Head of caudate nucleus (tissue), 42 donors: ENCODE measurements at regions not wholly inside any gene's neighbourhood (a gene's known extent, or its start where the extent isn't known, plus 50 kb on each side); places are given as distances from the start of the nearest gene placed in this dataset.

ENCODE experiments used
- DNase-seq, 42 donors: peaks; one replicate each; pipeline versions ENCODE4 v3.0.0 to v3.0.0-alpha.2; 2020 to 2021; ENCODE audit warnings: mixed read lengths in 7 of 42
- intact Hi-C: fragments of 100-400 bp; cut with DNase I; formaldehyde crosslinking; loops from one replicate; pipeline ENCODE4 v1.15.0; 2022

DNA sequence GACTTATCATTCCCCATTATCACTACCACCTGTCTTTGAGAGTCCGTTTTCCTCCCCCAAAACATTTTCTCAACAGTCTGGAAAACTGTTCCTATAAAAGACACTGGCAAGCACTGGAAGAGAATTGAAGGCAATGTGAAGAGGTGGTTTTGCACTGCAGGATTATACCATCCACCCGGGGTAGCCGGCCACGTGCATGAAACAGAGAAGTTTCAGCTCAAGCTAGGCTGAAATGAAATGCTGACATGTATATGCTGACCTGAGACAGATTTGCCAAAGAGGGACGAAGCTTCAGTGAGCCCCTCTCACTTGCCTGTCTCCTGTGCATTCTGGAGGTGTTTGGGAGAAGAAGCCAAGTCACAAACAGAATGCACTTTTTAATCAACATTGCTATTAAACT lies 567.0 kb downstream of the EBF1 start:
- DNase-seq = no peak
- intact Hi-C loops = no loop called here

DNA sequence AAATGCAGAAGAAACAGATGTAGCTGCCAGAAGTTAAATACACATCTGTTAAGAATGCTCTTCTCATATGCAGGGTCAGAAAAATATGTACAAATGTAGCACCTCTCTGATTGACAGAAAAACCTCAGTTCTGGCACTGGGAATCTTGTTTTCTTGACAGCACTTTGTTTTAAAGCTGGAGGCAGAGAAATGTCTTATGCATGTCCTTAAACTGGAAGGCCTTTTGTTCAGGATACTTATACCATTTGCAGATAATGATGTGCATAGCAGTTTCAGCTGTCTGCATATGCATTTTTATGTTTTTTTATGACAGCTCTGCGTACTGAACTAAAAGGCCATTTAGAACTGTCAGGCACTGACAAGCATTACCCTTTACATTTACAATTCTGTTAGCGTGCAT lies 567.9 kb downstream of the EBF1 start:
- intact Hi-C loops = no loop called here
- no peak for DNase-seq

DNA sequence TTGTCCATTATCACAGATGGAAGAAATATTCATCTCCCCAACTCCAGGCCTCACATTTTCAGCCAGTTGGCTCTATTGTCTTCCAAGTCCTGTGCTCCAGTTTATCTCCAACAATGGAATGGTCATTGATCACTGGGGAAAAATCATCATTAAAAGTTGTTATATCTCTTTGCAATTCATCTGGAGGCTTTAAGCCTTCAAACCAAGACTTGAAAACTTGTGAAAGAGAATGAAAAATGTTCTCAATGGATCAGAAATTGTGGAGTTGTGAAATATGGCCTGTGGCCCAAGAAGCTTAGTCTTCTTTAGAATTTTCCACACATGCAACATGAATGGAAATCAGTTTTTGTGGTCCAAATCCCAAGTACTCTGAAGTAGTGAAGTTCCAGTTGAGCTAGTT lies 569.6 kb downstream of the EBF1 start:
- intact Hi-C loops = no loop called here
- DNase-seq = no peak

DNA sequence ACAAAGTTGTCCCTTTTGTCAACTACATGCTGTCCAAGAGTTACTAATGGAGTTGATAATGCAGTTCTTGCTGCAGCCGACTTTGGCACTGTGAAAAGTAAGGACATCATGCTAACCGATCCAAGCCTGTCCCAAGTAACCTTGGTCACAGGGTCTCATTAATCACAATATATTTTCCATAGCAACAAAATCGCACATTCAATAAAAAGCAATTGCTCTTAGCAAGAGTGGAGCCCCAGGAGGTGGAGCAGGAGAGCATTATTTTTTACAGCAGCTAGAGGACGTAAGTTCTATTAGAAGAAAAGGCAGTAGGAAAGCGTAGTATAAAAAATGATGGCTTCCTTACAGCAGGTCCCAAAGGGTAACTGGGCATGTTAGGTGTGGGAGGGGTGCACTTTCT lies 570.3 kb downstream of the EBF1 start:
- intact Hi-C loops = no loop called here
- no peak for DNase-seq

DNA sequence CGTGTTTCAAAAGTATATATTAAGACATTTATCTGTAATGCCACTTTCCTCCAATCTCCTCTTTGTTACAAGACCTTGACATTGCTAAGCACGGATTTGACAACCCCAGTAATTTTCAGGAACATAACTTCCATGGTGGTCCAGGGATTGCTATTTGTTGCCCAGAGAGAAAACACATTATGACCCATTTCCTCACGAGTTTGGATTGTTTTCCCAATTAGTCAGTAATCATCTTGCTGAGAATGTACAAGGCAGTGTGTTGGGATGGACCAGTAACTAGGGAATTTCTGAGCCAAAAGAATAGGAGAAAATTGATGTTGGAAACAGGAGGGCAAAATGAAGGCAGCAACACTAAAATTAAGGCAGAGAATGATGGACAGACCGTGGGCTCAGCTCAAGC lies 574.1 kb downstream of the EBF1 start:
- no peak for DNase-seq
- intact Hi-C loops = no loop called here

DNA sequence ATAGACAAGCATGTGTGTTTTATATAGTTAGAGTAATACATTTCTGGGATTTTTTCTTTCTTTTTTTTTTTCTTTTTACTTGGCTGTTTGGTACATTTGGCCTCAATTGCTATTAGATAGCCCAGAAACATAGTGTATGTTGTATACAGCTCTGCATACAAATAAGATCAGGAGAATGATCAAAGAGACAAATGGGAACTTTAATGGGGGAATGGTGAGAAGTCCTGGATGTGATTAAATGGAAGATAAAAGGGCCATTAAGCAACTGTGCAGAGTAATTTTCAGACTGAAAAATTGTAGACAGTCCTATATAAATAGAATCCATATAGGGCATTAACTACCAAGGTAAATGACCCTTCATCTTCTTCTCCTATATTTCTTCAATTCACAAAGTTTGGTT lies 575.6 kb downstream of the EBF1 start:
- intact Hi-C loops = no loop called here
- DNase-seq = no peak

DNA sequence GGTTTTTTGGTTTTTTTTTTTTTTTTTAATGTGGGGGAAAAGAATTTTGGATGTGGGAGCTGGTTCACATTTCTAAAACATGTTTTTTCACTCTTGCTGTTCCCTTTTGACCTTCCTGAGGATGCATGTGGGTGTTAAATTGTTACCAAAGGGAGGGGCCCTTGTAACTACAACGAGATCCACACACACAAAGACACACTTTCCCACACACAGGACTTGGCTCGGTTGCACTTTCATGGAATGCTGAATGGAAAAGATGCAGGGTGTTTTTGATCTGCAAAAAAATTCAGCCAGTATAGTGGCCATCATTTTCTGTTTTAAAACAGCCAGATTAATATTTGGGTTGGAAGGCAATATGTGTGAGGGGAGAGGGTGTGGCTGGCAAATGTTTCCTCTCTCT lies 576.9 kb downstream of the EBF1 start:
- intact Hi-C loops = no loop called here
- DNase-seq = no peak

DNA sequence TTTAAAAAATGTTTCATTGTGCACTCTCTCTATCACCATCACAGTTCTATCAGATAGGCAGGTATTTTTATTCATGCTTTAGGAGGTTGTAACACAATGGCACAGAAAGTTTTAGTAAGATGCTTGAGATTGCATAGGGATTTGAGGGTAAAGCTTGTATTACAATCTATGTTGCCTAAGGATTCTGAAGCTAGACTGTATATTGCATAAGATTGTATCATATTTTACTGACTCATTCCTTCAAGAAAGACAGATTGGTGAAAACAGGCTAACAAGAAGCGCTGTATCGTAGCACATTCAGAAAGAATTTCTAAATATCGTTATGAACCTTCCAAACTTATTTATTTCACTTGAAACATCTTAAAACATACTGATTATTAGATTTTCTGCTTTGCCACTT lies 577.7 kb downstream of the EBF1 start:
- DNase-seq = no peak
- intact Hi-C loops = no loop called here

DNA sequence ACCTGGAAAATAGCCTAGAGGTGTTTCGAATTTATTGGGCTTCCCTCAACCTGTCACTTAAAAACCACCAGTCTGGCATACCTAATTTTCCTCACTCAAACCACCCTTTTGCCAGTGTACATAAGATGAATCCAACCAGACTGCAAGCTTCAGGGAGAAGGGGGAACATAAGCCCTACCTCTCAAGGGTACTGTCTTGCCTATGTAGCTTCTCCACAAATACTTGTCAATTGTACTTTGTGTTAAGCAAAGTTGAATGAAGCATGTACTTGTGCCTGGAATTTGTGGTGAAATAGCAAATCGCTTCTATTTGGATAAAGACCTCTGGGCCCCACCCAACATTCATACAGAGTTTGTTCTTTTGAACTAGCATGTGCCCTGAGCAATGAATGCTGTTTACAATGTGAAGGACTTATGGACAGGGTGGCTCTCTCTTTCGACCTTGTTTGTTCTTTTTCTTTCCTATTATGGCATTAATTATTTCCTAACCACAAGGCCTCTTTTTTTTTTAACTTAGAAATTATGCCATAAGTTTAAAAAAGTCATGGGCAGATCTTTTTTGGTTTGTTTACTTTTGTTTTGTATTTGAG lies 580.2 kb downstream of the EBF1 start:
- intact Hi-C loops = no loop called here
- DNase-seq = no peak

DNA sequence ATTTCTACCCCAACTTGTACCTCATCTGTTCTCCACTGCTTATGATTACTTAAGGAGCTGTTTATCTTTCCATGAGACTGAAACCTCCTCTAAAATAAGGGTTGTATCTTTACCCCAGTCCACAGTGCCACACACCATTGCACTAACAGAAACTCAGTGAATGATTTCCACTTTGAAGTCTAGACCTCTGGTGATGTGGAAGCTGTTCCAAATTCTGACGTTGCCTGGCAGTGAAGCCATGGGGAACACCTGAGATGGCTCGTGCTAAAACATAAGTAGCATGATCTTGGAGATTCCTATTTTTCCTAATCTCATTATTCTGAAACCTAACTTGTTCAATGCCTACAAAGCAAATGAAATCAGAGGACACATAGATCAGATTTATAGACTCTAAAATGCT lies 583.2 kb downstream of the EBF1 start:
- intact Hi-C loops = no loop called here
- DNase-seq = no peak

DNA sequence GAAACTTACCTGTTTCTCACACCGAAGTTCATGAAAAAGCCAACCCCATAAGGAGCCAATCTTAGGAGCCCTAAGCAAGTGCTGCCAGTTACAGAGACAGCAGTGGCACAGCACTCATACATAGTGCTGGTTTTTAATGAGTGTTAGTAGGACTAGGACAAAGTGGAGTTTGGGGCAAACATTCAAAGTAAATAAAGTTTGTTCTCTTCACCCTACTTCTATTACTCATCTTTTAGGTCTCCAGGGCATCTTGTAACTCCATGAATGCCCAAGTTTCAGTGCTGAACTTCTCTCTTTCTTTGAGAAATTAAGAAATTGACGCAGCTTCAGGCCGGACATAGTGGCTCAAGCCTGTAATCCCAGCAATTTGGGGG lies 584.7 kb downstream of the EBF1 start:
- intact Hi-C loops = no loop called here
- DNase-seq = no peak

DNA sequence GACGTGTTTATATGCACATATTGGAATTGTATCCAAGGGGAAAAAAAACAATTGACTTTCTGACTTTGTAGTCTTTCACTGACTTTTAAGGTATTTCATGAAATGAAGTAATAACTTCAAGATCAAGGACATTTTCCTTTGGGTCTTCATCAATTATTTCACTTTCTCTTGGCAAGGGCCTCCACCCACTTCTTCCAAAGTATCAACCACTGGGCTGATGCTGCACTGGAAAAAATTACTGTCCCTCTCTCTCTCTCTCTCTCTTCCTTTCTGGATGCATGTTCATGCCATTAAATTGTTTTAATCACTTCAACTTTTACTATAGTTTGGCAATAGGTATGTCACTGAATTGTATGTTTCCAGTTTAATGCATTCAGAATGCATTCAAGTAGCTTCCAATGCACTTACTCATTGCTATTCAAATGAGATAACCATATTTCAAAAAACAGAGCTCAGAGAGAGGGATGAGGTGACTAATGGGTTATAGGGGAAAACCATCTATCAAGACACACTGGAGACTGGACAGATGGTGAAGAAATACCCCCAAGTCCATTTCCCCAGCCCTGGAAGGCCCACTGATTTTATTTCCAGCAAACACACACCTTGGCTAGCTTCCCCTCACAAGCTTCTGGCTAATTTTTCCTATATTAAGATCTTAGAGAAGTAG lies 585.3 kb downstream of the EBF1 start:
- DNase-seq = no peak
- intact Hi-C loops = no loop called here

DNA sequence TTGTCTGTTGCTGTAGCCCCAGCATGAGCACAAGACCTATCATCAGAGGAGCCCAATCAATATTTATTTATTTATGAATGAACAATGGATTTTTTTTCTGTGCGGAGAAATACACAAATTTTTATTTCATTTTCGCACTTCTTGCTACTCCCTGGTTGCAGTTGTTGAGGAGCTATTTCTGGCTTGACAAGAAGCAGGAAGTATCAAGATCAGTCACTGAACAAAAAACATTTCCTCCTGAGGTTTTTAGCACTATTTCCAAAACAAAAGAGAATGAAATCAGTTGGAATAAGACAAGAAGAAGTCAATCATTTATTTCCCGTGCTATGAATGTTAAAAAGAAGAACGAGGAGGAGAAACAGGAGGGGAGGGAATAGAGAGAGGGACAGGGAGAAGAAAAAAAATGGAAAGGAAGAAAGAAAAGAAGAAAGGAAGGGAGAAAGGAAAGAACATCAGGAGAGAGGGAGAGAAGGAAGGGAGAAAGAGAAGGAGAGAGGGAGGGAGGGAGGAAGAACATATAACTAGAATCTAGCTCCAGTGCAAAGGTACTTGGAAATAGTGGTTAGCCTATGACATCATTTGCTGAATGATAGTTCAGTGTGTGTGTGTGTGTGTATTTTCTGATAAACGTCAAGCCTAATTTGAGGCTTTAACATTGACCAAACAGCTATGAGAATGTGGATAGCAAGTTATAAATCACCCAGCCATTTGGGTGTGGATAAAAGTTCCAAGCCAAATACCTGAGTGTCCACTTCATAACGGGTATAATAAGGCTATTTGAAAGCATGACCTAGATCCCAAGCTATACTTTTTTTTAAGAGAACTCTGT lies 586.0 kb downstream of the EBF1 start:
- intact Hi-C loops = no loop called here
- no peak for DNase-seq

DNA sequence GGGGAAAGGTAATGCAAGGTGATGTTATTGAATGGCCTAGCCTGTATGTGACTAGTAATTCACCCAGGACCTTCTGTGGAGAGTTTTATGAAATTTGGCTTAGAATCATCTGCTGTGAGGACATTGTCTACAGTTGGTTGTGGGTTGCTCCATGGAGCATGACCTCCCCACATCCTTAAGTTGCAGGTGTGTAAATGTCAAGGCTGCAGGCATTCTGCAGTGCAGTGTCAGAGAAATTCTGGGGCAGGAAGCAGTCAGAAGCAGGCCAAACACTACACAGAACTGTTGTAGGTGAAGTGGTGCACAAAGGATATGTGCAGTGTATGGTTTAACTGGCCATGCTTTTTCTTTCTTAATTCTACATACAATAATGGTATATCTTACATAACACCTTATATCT lies 588.3 kb downstream of the EBF1 start:
- DNase-seq = no peak
- intact Hi-C loops = no loop called here

DNA sequence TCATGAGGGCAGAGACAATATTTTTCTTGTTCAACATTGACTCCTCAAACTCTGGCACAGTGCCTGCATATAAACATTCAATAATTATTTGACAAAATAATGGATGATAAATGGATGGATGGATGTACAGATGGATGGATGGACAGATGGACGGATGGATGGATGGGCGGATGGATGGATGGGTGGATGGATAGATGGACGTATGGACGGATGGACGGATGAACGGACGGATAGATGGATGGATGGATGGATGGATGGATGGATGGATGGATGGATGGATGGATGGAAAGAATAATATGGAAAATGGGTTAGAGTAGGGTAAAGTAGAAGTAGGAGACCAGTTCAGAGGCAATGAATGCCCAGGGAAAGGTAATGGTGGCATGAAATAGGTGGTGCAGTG lies 589.2 kb downstream of the EBF1 start:
- DNase-seq = no peak
- intact Hi-C loops = no loop called here

DNA sequence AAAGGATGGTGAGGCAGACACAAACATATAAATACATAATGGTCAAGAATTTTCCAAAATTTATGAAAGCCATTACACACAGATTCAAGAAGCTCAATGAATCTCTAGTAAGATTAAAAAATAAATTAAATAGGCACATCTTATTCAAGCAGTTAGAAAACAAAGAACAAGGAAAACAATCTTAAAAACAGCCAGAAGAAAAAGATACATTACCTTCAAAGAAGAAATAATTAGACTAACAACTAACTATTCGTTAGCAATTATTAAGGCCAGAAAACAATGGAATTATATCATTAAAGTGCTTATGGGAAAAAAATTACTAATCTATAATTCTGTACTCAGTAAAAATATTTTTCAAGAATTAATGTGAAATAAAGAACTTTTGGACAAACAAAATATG lies 593.1 kb downstream of the EBF1 start:
- DNase-seq = no peak
- intact Hi-C loops = no loop called here

DNA sequence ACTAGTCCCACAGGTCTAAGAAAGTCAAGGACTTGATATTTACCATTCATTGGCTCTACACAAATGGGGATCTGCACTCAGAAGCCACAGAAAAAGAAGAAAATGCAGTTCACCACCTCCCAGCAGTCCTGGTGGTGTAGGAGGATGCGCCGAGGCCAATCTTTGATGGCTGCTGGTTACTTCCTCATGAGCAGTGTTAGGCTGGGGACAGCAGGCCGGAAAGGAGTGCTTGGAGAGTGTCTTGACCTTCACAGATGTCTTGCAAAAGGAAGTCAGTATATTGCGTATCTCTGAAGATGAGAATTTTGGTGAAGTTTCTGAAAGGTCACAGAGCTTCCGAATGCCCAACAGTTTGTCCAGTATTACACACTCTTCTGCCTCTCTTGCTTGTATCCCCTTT lies 597.0 kb downstream of the EBF1 start:
- intact Hi-C loops = no loop called here
- DNase-seq = peak in 11 of 42 donors; percentile 5 to 53 (median 18)

DNA sequence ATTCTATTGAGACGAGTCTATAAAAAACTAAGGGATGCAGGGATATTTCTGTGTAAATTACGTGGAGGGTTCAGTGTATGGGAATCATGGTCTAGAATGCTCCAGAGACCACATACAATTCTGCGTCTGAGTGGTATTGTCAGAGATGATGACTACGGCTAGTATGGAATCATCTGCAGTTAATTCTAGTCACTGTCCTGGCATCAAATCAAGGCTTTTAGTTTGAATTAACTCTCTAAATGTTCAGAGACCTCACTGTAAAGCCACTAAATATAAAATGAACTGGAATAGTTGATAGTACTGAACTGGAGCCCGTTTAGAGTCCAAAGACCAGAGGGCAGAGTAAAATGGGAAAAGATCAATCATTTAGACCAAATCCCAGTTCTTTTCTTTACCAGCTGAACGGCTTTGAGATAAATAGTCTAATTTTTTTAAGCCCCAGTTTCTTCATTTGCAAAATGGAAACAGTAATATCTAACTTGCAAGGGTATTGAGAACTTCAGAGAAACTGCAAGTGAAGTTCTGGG lies 599.8 kb downstream of the EBF1 start:
- intact Hi-C loops = no loop called here
- DNase-seq = no peak

DNA sequence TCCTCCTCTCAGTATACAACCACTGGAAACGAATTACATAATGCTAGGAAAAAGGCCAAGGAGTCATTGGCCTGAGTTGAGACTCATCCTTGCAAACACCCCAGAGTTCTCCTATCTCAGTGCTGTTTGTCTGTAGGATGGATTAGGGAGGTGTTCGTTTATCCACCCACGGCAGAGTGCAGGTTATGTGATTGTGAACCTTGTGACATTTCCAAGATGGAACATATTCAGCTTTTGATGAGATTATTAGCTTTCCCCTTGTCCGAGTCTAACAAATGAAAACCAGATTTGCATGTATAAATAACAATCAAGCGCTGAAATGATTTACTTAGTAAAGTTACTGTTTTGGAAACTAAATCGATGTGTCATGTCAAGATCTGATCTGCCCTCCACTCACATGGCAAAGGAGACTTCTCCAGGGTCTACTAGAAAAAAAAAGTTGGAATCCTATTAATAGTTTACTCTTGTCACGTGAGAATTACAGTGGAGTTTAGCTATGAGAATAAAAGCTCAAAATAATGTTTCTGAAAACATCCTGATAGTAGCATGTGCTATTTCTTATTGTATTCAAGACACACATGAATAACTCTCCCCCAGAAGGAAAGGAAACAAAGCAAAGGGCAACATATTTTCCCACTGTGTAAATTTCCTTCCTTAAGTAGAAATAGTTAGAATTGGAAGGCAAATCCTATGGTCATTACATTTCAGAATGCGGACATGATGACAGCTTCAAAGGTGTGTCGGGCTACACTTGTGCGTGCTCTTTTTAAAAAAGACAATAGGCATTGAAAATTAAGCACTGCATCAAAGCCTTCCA lies 600.4 kb downstream of the EBF1 start:
- DNase-seq = no peak
- intact Hi-C loops = no loop called here

DNA sequence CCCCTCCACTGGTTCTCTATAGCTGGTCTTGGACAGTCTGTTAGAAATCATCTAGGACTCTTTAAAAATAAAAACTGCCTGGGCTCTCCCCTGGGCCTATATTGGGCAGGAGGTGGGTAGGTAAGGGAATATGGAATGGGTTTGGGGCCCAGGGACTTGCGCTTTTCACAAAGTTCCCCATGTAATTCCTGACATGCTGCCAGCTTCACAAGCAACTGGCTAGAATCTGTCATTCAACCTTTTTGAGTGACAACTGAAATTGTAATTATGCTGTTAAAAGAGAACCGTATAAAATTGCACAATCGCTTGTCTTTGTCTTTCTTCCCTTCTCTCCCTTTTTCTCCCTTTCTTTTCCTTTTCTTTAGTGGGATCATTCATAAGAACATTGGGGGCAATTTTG lies 603.1 kb downstream of the EBF1 start:
- no peak for DNase-seq
- intact Hi-C loops = no loop called here
